SK-MEL-5 (cell line): ENCODE measurements at regions not wholly inside any gene's neighbourhood (a gene's known extent, or its start where the extent isn't known, plus 50 kb on each side); places are given as distances from the start of the nearest gene placed in this dataset.

Experiments
- DNase-seq: peaks from one replicate; pipeline ENCODE4 v3.0.0-alpha.2; 2016; ENCODE audit warnings: low read depth, low spot score
- in situ Hi-C: cut with HindIII; loops from 2 replicates; pipeline ENCODE4 v1.10.0; 2016; ENCODE audit warnings: low sequenced_read_pairs, high pct_unique_total_duplicates, low pct_unique_long_range_greater_than_20kb

DNA sequence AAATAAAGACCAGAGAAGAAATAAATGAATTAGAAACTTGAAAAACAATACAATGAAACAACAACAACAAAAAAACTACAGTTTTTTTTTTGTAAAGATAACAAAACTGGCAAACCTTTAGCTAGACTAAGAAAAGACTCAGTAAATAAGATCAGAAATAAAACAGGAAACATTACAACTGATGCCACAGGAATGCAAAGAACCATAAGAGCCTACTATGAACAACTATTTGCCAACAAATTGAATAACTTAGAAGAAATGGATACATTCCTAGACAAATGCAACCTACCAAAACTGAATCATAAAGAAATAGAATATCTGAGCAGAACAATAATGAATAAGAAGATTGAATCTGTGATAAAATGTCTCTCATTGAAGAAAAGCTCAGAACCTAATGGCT, 742.0 kb downstream of the ADGRL2 start:
- in situ Hi-C loops = no loop called here
- DNase-seq = no peak

DNA sequence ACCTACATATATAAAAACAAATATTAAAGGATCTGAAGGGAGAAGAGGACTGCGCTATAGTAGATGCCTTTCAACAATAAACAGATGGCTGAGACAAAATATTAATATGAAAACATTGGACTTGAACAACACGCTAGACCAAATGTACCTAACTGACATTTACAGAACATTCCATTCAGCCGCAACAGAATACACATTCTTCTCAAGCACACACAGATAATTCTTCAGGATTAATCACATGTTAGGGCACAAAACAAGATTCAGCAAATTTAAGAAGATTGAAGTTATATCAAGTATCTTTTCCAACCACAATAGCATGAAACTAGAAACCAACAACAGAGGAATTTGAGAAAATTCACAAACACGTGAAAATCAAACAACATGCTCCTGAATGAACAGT, 741.4 kb downstream of the ADGRL2 start:
- in situ Hi-C loops = no loop called here
- DNase-seq = peak; percentile 51

DNA sequence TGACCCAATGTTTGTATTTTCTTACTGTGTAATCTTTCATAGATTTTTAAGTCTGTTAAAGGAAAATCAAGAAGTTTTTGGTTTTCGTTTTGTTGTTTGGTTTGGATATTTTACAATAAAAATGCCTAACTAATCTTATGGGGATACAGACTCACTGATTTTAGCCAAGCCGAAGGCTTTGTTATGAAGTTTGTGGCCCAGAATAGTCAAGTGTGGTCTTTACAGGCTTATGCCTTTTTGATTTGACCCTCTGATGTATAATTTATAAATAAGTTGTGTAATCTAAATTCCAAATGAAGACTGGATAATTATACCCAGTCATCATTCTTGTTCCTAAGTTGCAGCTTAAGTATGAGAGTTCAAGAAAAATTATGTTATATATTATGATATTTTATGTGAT, 739.3 kb downstream of the ADGRL2 start:
- DNase-seq = no peak
- in situ Hi-C loops = no loop called here

DNA sequence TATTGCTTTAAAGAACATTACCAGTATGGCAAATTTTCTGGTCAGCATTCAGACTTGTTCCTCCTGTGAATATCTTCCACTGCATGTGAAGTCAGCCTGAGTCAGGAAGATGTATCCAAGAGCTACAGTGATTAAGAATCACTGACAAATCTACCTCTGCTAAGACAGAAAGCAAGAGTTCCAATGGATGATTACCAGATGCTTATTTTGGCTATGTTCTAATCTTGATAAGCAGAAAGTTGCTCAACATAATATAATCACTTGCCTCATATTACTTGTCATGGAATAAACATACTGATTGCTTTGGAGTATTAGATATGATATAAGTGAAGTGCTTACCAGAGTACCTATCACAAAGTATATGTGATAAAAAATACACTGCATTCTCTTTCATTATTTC, 738.1 kb downstream of the ADGRL2 start:
- DNase-seq = no peak
- in situ Hi-C loops = no loop called here

DNA sequence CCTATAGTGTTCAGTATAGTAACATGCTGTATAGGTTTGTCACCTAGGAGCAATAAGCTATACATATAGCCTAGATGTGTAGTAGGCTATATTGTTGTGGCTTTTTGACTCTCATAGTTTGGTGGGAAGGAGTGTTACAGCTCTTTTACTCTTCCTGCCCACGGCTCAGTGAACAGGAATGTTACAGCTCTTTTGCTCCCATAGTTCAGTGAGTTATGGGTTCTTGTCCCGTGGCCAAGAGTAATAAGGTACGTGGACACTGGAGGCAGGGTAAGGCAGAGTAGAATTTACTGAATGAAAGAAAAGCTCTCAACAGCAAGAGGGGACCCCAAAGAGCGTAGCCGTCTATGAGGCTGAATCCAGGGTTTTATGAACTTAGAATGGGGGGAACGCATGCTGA, 734.3 kb downstream of the ADGRL2 start:
- in situ Hi-C loops = no loop called here
- no peak for DNase-seq

DNA sequence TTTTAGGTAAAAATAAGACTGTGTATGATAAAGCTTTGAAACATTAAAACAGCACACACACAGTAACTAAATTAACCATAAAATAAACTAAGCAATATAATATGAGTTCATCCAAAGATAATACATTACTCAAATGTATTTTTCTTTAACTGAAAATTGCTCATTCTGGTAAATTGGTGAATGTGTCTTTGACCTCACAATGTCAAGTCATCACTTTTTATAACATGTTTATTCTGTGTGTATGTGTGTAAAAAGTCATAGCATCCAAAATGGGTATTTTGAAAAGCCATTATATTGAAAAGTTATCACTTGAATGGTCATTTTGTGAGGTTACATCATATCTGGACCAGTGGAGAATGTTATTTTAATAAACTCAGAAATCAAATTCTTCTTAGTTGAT, 724.6 kb downstream of the ADGRL2 start:
- DNase-seq = no peak
- in situ Hi-C loops = no loop called here

DNA sequence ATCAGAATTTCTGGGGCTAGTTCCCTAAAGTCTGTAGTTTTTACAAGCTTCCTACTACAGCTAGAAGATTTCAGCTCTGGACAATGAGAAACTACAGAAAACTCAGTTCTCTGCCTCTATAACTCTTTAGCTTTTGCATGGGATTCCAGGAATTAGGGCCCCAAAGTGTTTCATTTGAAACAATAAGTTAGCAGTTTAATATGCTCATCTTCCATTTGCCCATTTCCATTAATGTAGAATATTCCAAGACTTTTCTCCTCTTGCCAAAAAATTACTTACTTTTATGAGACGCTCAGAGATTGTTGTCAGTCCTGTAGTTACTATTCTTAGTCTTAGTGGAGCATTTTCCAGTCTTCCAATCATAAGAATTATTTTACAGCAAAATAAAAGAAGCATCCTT, 719.9 kb downstream of the ADGRL2 start:
- in situ Hi-C loops = no loop called here

DNA sequence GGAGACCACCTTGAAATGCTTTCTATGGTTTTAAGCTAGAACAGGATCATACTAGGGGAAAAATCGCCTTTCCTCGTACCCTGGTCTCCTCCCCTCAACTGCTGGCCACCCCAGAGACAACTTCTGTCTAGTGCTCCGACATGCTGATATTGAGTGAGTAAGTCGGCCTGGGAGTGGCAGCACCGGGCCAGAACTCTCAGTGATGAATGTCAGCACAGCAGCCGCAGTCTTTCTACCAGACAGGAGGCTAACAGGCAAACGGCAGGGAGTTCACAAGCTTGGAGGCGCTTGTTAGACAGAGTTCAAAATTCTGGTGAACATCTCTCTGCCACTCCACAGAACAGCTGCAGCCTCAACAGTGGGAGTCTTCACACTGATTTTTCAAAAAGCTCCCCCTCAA, 716.9 kb downstream of the ADGRL2 start:
- peak; percentile 40 for DNase-seq
- in situ Hi-C loops = no loop called here

More for the DNA sequence above, 719.9 kb downstream of the ADGRL2 start:
- no peak for DNase-seq

DNA sequence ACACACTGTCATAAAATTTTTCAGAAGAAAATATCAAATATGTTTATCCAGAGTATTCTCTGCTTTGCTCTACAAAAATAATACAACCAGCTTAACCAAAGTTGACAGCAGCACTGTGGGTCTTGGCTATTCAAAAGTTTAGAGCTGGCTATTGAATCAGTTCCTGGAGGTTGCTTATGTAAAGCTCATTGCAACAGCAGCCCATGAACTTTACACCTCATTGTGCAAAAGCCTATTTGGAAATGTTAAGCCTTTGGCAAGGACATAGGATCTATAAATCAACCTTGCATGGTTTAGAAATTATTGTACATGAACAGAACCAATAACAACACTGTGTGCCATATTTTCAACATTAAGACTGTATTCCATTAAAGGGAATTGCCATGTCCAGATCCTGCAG, 714.9 kb downstream of the ADGRL2 start:
- in situ Hi-C loops = no loop called here
- DNase-seq = no peak

DNA sequence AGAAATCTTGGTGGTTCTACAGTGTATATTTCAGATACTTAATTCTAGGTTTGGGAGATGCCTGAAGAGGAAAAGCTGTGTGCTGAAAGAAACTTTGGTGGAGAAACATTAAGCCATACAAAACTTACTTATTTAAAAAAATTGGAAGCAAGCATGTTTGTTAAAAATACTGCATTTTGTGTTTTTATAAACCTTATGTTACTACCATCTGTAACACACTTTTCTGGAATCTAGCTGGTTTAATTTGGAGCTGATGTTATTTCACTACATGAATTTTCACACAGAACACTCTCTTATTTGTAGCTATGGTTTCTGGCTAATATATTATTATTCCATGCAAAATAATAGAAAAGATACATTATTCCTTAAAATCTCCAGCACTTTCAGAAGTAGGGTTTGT, 710.7 kb downstream of the ADGRL2 start:
- DNase-seq = no peak
- in situ Hi-C loops = no loop called here

DNA sequence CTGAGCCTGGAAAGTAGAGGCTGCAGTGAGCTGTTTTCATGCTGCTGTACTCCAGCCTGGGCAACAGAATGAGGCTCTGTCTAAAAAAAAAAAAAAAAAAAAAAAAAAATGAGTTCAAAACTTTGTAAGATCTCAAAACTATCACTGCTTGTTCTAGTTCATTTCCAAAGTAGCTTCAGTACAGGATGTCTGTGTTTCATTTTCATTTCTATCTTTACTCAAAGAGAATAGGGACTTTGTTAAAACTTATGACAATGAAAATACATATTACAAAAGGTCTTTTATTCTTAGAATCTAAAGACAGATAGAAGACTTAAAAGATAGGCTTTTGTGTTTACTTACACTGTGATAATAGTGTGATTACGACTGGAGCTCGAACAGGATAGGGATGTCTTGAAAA, 709.7 kb downstream of the ADGRL2 start:
- peak; percentile 63 for DNase-seq
- in situ Hi-C loops = no loop called here

DNA sequence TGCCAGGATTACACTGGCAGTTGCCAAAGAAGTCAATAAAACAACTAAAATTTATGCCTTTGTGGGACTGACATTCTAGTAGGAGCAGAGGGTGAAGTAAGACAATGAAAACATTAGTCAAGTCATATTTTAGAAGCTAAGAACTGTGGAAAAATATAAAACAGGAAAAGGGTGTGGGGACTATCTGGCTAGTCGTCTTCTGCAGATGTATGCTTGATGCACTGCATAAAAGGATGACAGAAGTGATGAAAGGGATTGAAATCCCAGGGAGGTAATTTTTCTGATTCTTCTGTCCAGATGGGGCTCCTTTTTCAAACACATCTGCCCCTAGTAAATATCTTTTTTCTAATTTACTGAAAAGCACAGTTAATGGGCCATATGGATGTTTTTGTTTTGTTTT, 706.3 kb downstream of the ADGRL2 start:
- in situ Hi-C loops = no loop called here
- DNase-seq = no peak

DNA sequence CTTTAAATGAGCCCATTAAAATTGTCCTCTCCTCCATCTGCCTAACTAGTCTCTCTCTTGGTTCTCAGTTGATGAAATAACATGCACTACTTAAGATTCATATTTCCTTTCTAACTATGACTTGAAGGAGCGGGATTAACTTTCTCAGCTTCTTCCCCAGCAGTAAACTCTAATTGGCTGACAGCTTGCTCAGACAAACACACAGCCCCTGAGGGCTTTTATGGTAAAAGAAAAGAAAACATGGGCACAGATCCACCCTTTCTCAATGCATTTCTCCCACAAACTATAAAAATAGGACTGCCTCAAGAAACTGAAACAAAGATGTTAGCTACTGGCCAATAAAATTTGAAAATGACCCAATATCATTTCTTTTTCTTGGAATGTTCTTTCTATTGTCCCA, 703.1 kb downstream of the ADGRL2 start:
- in situ Hi-C loops = no loop called here
- no peak for DNase-seq

DNA sequence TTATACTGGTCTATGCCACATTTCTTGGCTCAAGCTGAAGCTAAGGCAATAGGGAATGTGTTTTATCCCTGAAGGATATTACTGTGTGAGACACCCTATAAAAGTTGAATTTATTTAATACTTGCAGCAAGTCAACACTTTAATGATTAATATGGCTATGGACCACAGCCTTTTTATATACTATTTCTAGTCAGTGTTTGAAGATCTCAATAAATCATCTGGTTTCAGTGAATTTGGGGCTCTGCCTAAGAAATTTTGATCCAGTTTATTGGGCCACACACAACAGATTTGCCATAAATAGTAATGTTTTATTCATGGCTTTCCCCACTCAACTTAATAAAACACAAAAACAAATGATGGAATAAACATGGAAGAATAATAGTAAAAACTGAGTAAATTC, 698.3 kb downstream of the ADGRL2 start:
- no peak for DNase-seq
- in situ Hi-C loops = no loop called here

DNA sequence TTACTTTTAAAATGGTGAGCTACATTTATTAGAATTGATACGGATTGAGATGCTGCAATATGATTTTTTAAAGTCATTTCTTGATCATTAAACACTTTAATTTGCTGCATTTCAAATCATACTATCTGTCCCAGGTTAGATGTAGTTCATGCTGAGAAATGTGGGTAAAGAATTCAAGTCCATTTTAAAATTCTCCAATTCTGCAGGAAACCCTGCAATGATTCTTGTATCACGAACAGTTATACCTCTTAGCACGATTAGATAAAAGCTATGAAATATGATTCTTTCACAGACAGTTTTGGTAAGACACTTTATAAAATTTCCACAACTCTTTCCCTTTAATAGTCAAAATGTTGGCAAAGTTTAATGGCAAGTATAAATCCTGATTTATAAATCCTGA, 693.4 kb downstream of the ADGRL2 start:
- DNase-seq = no peak
- in situ Hi-C loops = no loop called here

DNA sequence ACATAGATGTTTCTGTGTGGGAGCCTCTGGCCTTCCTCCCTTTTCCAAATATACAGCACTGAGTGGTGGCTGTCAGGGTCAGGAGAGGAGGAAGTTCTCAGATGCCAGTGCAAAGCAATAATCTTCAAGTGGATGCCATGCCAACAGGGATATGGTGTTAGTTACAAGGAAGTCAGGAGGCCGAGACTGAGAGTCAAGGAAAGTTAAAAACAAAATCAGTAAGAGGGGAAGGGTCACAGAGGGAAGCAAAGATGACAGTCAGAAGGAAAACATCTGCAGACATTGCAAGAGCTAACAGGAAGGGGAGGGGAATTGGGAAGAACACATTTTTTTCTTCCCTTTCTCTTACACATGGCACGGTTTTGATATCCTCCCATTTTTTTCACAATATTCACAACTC, 691.4 kb downstream of the ADGRL2 start:
- in situ Hi-C loops = no loop called here
- DNase-seq = no peak

DNA sequence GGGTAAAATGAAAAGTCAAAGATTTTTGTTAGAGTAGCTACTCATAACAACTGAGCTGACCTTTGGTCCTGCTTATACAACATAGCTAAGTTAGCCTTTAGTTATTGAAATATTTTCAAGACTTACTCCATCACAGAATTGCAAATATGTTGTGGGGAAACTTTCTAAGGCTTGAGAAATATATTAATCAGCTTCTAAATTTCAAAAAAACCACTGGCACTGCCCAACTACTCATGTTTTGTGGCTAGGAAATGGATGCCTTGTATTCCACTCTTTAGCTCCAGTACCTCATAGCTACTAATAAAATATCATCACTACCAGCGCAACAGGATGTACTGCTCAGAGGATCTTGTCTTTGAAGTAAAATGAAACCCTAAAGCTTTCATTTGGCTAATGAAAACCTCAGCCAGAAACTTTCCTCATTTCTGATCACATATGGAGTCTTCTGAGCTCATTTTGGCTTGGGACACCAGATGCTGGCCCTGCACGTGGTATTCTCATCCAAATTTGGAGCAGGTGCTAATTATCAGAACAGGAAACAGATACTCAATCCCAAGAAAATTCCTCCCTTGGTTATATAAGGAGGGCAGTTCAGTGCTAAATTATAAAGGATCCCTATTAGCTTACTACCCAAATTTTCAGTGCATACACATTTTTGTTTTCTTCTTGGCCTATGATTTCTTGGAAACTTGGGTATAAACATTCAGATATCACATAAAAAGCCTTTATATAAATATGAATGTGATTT, 690.7 kb downstream of the ADGRL2 start:
- in situ Hi-C loops = no loop called here
- no peak for DNase-seq

DNA sequence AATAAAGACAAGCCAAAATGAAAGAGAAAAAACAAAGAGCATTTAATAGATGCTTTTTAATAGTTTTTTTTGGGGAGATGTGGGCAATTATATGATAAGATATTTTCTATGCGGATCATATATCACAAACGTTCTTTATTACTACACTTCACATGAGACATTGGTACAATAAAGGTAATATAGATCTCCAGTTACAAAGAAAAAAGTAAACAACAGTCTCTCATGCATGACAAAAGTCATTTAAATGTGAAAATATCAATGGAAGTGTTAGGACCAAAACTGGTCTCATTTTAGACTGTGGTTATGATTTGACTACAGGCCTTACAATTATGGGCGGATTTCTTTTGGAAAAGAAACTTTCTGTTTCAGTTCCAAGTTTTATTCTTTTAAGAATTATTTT, 687.0 kb downstream of the ADGRL2 start:
- no peak for DNase-seq
- in situ Hi-C loops = no loop called here

DNA sequence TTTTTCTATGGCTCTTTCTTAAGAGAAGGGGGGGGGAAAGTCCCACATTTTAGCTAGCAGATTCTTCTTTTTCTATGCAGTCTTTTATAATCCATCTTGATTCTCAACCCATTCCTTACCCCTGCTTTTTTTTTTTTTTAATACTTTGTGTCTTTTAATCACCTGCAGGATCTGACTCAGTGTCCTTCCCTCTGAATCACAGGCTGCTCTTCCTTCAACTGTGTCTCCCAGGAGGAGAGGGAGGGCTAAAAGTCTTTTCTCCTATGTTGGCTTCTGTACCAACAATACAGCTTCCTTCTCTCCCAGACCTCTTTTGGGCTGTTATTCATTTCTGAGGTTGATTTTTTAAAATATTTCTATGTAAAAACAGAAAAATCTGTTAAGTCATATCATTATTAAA, 686.2 kb downstream of the ADGRL2 start:
- in situ Hi-C loops = no loop called here
- no peak for DNase-seq

DNA sequence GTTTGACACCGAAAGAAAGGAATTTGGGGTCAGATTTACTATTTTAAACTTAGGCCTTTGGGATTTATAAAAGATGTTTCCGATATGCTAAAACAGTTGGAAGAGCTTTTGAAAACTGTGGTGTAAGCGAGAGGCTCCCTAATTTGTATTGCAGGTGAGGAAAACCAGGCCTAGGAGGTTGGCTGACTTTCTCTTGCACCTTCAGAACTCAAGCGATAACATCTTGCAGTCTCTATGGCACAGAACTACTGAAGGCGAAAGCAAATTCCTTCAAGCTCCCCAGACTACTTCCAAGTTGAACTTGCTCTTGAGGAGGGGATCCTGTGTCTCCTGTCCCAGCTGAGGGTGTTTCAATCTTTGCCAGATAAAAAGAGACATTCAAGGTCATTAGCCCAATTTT, 685.7 kb downstream of the ADGRL2 start:
- in situ Hi-C loops = no loop called here
- DNase-seq = no peak
